Colonic mucosa (tissue), 4 donors: ENCODE measurements at regions not wholly inside any gene's neighbourhood (a gene's known extent, or its start where the extent isn't known, plus 50 kb on each side); places are given as distances from the start of the nearest gene placed in this dataset.

ENCODE experiments used
- DNase-seq: peaks from one replicate; pipeline ENCODE4 v3.0.0-alpha.2; 2020
- H3K27ac ChIP-seq: fragments of 200-600 bp; one replicate; pipeline ENCODE4 v1.8.0; 2021
- H3K27me3 ChIP-seq: fragments of 200-600 bp; one replicate; pipeline ENCODE4 v1.8.0; 2021
- H3K36me3 ChIP-seq: fragments of 200-600 bp; one replicate; pipeline ENCODE4 v1.8.0; 2021
- H3K4me1 ChIP-seq: fragments of 200-600 bp; one replicate; pipeline ENCODE4 v1.8.0; 2021; ENCODE audit warnings: mild to moderate bottlenecking
- H3K4me3 ChIP-seq: fragments of 200-600 bp; one replicate; pipeline ENCODE4 v1.8.0; 2021
- H3K9ac ChIP-seq, 2 donors: one replicate each; pipeline ENCODE4 v1.7.0; 2013; ENCODE audit warnings: control low read depth in 2 of 2, low read depth in 2 of 2, low read length in 2 of 2
- H3K9me3 ChIP-seq: fragments of 200-600 bp; one replicate; pipeline ENCODE4 v1.8.0; 2021
- intact Hi-C: fragments of 100-400 bp; cut with DNase I; formaldehyde crosslinking; loops from one replicate; pipeline ENCODE4 v1.14.1; 2022
- TF ChIP-seq, protein P1 (sequence below): fragments of 200-600 bp; IDR thresholded peaks from one replicate; pipeline ENCODE4 v1.8.0; 2022; ENCODE audit warnings: antibody characterized with exemption, mild to moderate bottlenecking
- donor health status: healthy.
- donor health status: DM: no; HTN: no; CAD: no.
- donor health status: DM: no; HTN: no; CAD: no.

DNA sequence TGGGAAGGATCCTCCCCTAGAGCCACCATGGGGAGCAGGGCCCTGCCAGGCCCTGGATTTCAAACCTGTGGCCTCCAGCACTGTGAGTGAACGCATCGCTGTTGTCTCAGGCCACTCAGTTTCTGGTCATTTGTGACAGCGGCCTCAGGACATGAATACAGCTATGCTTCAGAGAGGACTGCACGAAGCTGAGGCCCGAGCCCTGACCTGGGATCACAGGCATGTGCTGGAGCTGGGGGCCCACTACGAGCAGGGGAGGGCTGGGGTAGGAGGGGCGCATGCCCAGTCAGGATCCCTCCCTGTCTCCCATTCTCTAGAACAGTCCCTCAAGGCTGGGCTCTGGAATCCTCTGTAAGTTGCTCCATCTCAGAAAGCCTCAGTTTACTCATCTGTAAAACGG lies 242.1 kb downstream of the CTTN start:
- no peaks in the 10 kb centered on the region for H3K36me3 ChIP-seq
- no peak overlapping the region for H3K4me3 ChIP-seq
- no peaks in the 10 kb centered on the region for H3K9me3 ChIP-seq
- DNase-seq, result no peak
- H3K27me3 ChIP-seq, result no peaks in the 10 kb centered on the region
- intact Hi-C loops, result no loop called here
- H3K27ac ChIP-seq, result no peak overlapping the region
- no peaks in the 10 kb centered on the region for H3K4me1 ChIP-seq
- H3K9ac ChIP-seq, result no peak overlapping the region
- TF ChIP-seq, protein P1, sequence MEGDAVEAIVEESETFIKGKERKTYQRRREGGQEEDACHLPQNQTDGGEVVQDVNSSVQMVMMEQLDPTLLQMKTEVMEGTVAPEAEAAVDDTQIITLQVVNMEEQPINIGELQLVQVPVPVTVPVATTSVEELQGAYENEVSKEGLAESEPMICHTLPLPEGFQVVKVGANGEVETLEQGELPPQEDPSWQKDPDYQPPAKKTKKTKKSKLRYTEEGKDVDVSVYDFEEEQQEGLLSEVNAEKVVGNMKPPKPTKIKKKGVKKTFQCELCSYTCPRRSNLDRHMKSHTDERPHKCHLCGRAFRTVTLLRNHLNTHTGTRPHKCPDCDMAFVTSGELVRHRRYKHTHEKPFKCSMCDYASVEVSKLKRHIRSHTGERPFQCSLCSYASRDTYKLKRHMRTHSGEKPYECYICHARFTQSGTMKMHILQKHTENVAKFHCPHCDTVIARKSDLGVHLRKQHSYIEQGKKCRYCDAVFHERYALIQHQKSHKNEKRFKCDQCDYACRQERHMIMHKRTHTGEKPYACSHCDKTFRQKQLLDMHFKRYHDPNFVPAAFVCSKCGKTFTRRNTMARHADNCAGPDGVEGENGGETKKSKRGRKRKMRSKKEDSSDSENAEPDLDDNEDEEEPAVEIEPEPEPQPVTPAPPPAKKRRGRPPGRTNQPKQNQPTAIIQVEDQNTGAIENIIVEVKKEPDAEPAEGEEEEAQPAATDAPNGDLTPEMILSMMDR, result no peak

DNA sequence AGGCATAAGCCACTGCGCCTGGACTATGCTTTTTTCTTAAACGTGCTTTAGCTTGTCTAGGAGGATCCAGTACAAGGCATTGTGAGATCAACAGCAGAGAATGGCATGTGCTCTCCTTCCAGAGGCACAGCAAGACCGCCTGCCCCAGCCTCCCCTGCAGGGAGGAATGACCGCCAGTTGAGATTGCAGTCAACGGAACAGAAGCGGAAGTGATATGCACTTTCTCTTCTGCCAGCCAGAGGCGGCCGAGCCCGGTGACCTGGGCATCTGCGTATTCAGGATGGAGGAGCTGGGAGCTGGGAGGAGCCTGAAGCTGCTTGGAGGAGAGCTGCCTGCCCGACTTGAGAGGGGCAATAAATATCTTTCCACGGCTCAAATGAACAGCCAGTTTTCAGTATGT lies 243.0 kb downstream of the CTTN start:
- Histone ChIP-seq H3K9me3 (no peaks in the 10 kb centered on the region), H3K4me1 (no peaks in the 10 kb centered on the region), H3K4me3 (no peak overlapping the region), H3K27ac (no peak overlapping the region), H3K27me3 (no peaks in the 10 kb centered on the region), H3K36me3 (no peaks in the 10 kb centered on the region), H3K9ac (no peak overlapping the region)
- DNase-seq, result no peak
- intact Hi-C loops, result no loop called here
- TF ChIP-seq, protein P1, result no peak

DNA sequence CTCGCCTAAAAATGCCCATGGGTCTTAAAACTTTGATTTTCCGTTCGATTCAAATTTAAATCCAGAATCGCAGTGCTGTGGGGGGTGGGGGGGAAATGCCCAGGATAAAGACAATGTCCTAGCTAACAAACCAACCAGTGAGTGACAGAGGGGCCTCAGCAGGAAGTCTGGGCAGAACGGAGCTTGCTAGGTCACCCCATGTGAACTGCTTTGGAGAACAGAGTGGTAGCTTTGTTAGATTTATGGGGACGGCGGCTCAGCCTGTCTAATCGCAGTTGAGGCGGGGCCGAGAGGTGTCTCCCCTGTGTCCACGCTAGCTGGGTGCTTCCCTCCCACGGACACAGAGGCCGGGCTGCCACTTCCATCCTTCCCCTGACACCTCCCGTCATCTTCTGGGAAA lies 243.9 kb downstream of the CTTN start:
- Histone ChIP-seq H3K9ac (no peak overlapping the region), H3K27ac (no peak overlapping the region), H3K36me3 (no peaks in the 10 kb centered on the region), H3K4me3 (no peak overlapping the region), H3K27me3 (no peaks in the 10 kb centered on the region), H3K4me1 (no peaks in the 10 kb centered on the region), H3K9me3 (no peaks in the 10 kb centered on the region)
- TF ChIP-seq, protein P1, result no peak
- DNase-seq, result no peak
- intact Hi-C loops, result no loop called here

DNA sequence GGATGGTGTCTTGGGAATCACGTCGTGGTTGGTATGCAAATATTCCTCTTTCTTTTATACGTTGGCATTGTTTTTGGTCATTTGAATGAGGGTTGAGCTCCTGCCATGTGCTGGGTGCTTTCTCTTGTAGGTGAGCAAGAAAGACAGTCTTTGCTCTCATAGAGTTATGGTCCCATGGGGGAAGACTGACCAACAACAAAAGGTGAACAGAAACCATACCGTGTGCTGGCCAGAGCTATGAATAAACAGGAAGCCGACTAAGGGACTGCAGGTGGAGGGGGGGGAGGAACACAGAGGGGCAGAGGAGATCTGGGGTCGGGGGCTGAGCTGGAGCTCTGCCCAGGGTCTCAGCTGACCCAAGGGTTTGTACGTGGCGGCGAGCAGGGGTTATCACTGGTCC lies 245.3 kb downstream of the CTTN start:
- DNase-seq, result no peak
- Histone ChIP-seq H3K27me3 (no peaks in the 10 kb centered on the region), H3K27ac (no peak overlapping the region), H3K9ac (no peak overlapping the region), H3K9me3 (no peaks in the 10 kb centered on the region), H3K36me3 (no peaks in the 10 kb centered on the region), H3K4me3 (no peak overlapping the region), H3K4me1 (no peaks in the 10 kb centered on the region)
- TF ChIP-seq, protein P1, result no peak
- intact Hi-C loops, result no loop called here

DNA sequence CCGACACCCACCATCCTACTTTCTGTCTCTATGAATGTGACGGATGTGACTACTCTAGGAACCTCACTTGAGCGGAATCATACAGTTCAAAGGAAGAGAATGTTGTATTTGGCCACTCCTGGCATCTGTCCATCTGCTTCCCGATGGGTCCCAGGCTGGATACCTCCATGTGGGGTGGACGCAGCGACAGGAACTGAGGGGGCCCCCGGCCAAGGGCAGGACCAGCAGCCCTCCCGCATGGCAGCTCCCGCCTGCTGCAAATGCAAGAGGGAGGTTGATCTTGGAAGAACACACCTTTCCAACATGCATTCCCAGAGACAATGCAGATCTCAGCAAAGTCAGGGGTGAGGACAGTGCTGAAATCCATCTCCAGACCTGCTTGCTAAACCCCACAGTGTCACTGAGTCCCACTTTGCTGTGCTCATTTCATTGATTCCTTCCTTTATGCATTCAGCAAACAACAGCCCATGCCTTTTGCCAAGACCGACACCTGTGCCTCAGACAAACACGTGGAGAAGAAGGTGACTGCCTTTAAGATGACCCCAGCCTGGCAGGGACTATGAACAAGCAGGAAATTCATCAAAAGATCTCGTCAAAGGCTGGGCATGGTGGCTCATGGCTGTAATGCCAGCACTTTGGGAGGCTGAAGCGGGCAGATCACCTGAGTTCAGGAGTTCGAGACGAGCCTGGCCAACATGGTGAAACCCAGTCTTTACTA lies 246.2 kb downstream of the CTTN start:
- no peak for DNase-seq
- Histone ChIP-seq H3K9ac (no peak overlapping the region), H3K27me3 (no peaks in the 10 kb centered on the region), H3K4me3 (no peak overlapping the region), H3K9me3 (no peaks in the 10 kb centered on the region), H3K36me3 (no peaks in the 10 kb centered on the region), H3K4me1 (no peaks in the 10 kb centered on the region), H3K27ac (no peak overlapping the region)
- TF ChIP-seq, protein P1, result no peak
- intact Hi-C loops, result no loop called here
